ENCODE measurements at regions not wholly inside any gene's neighbourhood (a gene's known extent, or its start where the extent isn't known, plus 50 kb on each side); places are given as distances from the start of the nearest gene placed in this dataset.
"Not testable (repeated sequence)": the region's sequence is repeated elsewhere in the genome, so short reads cannot be mapped to it uniquely, and the experiment has no call there.

- no peak for DNase-seq (ENCODE audit: low spot score)
Measured at GRCh38 chr13:112174476-112175110, 107.6 kb downstream of the SOX1 start.

- no peak for DNase-seq (ENCODE audit: low spot score)
Measured at GRCh38 chr13:112175162-112176075, 108.5 kb downstream of the SOX1 start.

- DNase-seq (ENCODE audit: low spot score): not testable (repeated sequence)
Measured at GRCh38 chr13:112176141-112177119, 109.5 kb downstream of the SOX1 start.

GRCh38 chr13:112177450-112178288, 110.7 kb downstream of the SOX1 start:
- DNase-seq (ENCODE audit: low spot score): no peak

GRCh38 chr13:112178769-112179168, 111.8 kb downstream of the SOX1 start:
- no peak for DNase-seq (ENCODE audit: low spot score)

GRCh38 chr13:112179421-112179820, 112.5 kb downstream of the SOX1 start:
- DNase-seq (ENCODE audit: low spot score): no peak

GRCh38 chr13:112179995-112180394, 113.0 kb downstream of the SOX1 start:
- DNase-seq (ENCODE audit: low spot score): no peak

GRCh38 chr13:112181336-112182067, 114.6 kb downstream of the SOX1 start:
- DNase-seq (ENCODE audit: low spot score): no peak

- no peak for DNase-seq (ENCODE audit: low spot score)
Measured at GRCh38 chr13:112182251-112182650, 115.3 kb downstream of the SOX1 start.

GRCh38 chr13:112182846-112183531, 116.0 kb downstream of the SOX1 start:
- DNase-seq (ENCODE audit: low spot score): no peak

- DNase-seq (ENCODE audit: low spot score): no peak
Measured at GRCh38 chr13:112183532-112184090, 116.7 kb downstream of the SOX1 start.

- DNase-seq (ENCODE audit: low spot score): no peak
Measured at GRCh38 chr13:112184261-112184660, 117.3 kb downstream of the SOX1 start.

GRCh38 chr13:112184851-112185371, 118.0 kb downstream of the SOX1 start:
- no peak for DNase-seq (ENCODE audit: low spot score)

- DNase-seq (ENCODE audit: low spot score): no peak
Measured at GRCh38 chr13:112185466-112185865, 118.5 kb downstream of the SOX1 start.

- DNase-seq (ENCODE audit: low spot score): no peak
Measured at GRCh38 chr13:112186091-112186490, 119.1 kb downstream of the SOX1 start.

- no peak for DNase-seq (ENCODE audit: low spot score)
Measured at GRCh38 chr13:112187527-112188297, 120.8 kb downstream of the SOX1 start.

- no peak for DNase-seq (ENCODE audit: low spot score)
Measured at GRCh38 chr13:112188298-112188610, 121.3 kb downstream of the SOX1 start.

GRCh38 chr13:112193463-112194166, 126.7 kb downstream of the SOX1 start:
- DNase-seq (ENCODE audit: low spot score): no peak

All from ecto neural progenitor cell (in vitro differentiated cells).